ENCODE measurements at regions not wholly inside any gene's neighbourhood (a gene's known extent, or its start where the extent isn't known, plus 50 kb on each side); places are given as distances from the start of the nearest gene placed in this dataset.

DNA sequence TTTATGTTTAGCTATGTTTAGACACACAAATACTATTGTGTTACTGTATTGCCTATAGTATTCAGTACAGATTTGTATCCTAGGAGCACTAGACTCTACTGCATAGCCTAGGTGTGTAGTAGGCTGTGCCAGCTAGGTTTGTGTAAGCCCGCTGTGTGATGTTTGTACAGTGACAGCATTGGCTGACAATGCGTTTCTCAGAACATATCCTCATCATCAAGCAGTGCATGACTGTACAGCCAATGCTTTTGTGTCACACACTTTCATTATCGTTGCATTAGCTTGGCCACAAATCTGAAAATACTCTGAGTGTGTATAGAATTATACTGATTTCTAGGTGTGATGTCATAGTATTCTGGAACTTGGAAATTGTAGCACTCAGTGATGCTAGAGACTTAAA is 63.4 kb downstream of the CLDN34 start:
- CTCF ChIA-PET = interaction anchor here (1.3 kb wide), 1 partner anchor 88 kb away, joined by 4 read pairs; no protein-coding TSS in a partner anchor
- H3K4me3 ChIP-seq (ENCODE audit: low read length) = no peak overlapping the region
- POLR2A ChIA-PET = no interaction called here

DNA sequence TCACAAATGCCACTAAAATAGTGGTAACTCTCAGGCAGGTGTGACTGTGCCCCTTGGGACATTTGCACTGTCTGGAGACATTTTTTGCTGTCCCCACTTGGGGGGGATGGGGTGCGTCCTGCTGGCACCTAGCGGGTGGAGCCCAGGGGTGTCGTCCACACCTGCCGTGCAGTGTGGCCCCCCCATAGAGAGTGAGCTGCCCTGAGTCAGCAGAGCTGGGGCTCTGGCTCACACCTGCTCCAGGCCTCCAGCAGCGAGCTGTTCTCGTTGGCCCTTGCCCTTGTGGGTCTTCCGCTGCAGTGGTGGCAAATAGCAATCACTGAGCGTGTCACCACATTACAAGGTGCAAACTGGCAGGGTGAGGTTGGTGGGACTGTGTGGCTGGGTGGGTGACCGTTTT is 64.6 kb downstream of the CLDN34 start:
- ChIA-PET CTCF (no interaction called here), POLR2A (no interaction called here)
- H3K27ac Mint-ChIP-seq = no peak overlapping the region
- H3K9me3 ChIP-seq (ENCODE audit: control insufficient read depth in 2 of 3, low read length in 3 of 3) = no peaks in the 10 kb centered on the region
- DNase-seq (no peak), ATAC-seq (no peak)
- H3K36me3 ChIP-seq (ENCODE audit: control insufficient read depth in 2 of 3, insufficient read depth in 3 of 3, low read length in 3 of 3) = no peaks in the 10 kb centered on the region
- peak overlapping the region in 1 of 10 donors; percentile 52 for H3K4me3 Mint-ChIP-seq
- H3K27me3 Mint-ChIP-seq = no peaks in the 10 kb centered on the region
- H3K36me3 Mint-ChIP-seq = peaks cover 0 to 3% (median 0%) of the 10 kb centered on the region in 5 donors
- H3K27ac ChIP-seq (ENCODE audit: low read depth, low read length) = no peak overlapping the region
- no peaks in the 10 kb centered on the region for H3K9me3 Mint-ChIP-seq
- intact Hi-C loops (cut with micrococcal nuclease) = no loop called here
- H3K27me3 ChIP-seq (ENCODE audit: control insufficient read depth in 2 of 2, insufficient read depth in 2 of 2, low read length in 2 of 2) = no peaks in the 10 kb centered on the region
- H3K4me3 ChIP-seq (ENCODE audit: low read length) = no peak overlapping the region
- H3K4me1 Mint-ChIP-seq = peaks cover 0 to 15% (median 5%) of the 10 kb centered on the region in 7 donors
- no peaks in the 10 kb centered on the region for H3K4me1 ChIP-seq (ENCODE audit: control insufficient read depth in 2 of 2, insufficient read depth in 2 of 2, low read length in 2 of 2)

More for the DNA sequence above, 63.4 kb downstream of the CLDN34 start:
- H3K27me3 Mint-ChIP-seq = no peaks in the 10 kb centered on the region
- H3K9me3 Mint-ChIP-seq = no peaks in the 10 kb centered on the region
- Histone ChIP-seq H3K9me3 (ENCODE audit: control insufficient read depth in 2 of 3, low read length in 3 of 3) (no peaks in the 10 kb centered on the region), H3K27ac (ENCODE audit: low read depth, low read length) (no peak overlapping the region), H3K27me3 (ENCODE audit: control insufficient read depth in 2 of 2, insufficient read depth in 2 of 2, low read length in 2 of 2) (no peaks in the 10 kb centered on the region), H3K36me3 (ENCODE audit: control insufficient read depth in 2 of 3, insufficient read depth in 3 of 3, low read length in 3 of 3) (no peaks in the 10 kb centered on the region), H3K4me1 (ENCODE audit: control insufficient read depth in 2 of 2, insufficient read depth in 2 of 2, low read length in 2 of 2) (no peaks in the 10 kb centered on the region)
- H3K4me3 Mint-ChIP-seq = no peak overlapping the region
- ATAC-seq (no peak), DNase-seq (no peak)
- peak overlapping the region in 2 of 9 donors; percentile 10 to 41 for H3K27ac Mint-ChIP-seq
- peaks cover 0 to 15% (median 5%) of the 10 kb centered on the region in 7 donors for H3K4me1 Mint-ChIP-seq
- intact Hi-C loops (cut with micrococcal nuclease) = no loop called here
- H3K36me3 Mint-ChIP-seq = peaks cover 0 to 3% (median 0%) of the 10 kb centered on the region in 5 donors

DNA sequence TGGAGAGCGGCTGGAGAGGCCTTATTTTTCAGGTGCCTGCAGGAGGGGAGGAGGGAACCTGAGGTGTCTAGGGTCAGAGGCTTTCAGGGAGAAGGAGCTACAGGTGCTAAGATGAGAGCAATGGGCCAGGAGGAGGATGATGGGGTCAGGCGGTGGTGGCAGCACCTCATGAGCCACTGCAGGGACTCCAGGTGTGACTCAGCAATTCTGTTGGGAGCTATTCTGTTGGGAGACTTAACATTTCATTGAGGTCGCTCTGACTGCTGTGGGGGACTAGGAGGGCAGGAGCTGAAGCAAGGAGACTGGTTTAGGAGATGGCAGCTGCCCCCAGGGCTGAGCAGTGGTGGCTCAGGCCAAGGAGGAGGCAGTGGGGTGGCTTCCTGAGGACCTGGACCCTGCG is 65.0 kb downstream of the CLDN34 start:
- H3K36me3 Mint-ChIP-seq = peaks cover 0 to 3% (median 0%) of the 10 kb centered on the region in 5 donors
- ATAC-seq (no peak), DNase-seq (no peak)
- H3K4me1 Mint-ChIP-seq = peaks cover 0 to 15% (median 5%) of the 10 kb centered on the region in 7 donors
- peak overlapping the region in 1 of 10 donors; percentile 52 for H3K4me3 Mint-ChIP-seq
- H3K9me3 Mint-ChIP-seq = no peaks in the 10 kb centered on the region
- Histone ChIP-seq H3K9me3 (ENCODE audit: control insufficient read depth in 2 of 3, low read length in 3 of 3) (no peaks in the 10 kb centered on the region), H3K36me3 (ENCODE audit: control insufficient read depth in 2 of 3, insufficient read depth in 3 of 3, low read length in 3 of 3) (no peaks in the 10 kb centered on the region), H3K4me3 (ENCODE audit: low read length) (no peak overlapping the region), H3K27me3 (ENCODE audit: control insufficient read depth in 2 of 2, insufficient read depth in 2 of 2, low read length in 2 of 2) (no peaks in the 10 kb centered on the region), H3K4me1 (ENCODE audit: control insufficient read depth in 2 of 2, insufficient read depth in 2 of 2, low read length in 2 of 2) (no peaks in the 10 kb centered on the region), H3K27ac (ENCODE audit: low read depth, low read length) (no peak overlapping the region)
- CTCF ChIA-PET = no interaction called here
- intact Hi-C loops (cut with micrococcal nuclease) = no loop called here
- H3K27me3 Mint-ChIP-seq = no peaks in the 10 kb centered on the region
- POLR2A ChIA-PET = no interaction called here
- H3K27ac Mint-ChIP-seq = no peak overlapping the region

DNA sequence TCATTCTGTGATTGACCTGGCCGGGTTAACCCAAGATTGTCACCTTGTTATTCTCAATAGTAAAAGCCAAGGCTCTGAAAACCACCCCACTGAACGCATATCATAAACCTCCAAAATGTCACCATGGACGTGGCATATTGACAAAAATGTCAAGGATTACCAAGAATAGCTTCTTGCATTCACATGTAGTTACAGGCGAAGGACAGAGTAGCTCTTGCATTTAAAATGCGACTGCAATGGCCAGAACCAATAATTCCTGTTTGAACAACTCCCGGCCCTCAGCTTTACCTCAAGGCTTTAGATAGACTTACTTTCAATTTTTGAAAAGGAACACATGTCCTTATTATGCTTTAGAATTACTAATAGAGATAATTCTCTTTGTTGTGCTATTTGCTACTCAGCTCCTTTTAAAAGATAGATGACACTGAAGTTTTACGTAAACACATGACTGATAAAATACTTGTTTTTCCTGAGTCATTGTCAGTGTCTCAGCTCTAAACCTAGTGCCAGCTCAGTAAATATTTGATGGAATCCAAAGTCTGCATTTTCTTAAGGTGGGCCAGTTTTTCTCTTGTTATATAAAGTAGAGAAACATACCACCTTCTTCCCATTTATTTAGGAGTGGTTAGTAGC is 66.3 kb downstream of the CLDN34 start:
- H3K4me3 ChIP-seq (ENCODE audit: low read length) = no peak overlapping the region
- Mint-ChIP-seq H3K9me3 (no peaks in the 10 kb centered on the region), H3K4me3 (no peak overlapping the region), H3K27ac (no peak overlapping the region), H3K4me1 (peaks cover 0 to 15% (median 4%) of the 10 kb centered on the region in 7 donors), H3K27me3 (no peaks in the 10 kb centered on the region), H3K36me3 (no peaks in the 10 kb centered on the region)
- no peaks in the 10 kb centered on the region for H3K9me3 ChIP-seq (ENCODE audit: control insufficient read depth in 2 of 3, low read length in 3 of 3)
- no peaks in the 10 kb centered on the region for H3K4me1 ChIP-seq (ENCODE audit: control insufficient read depth in 2 of 2, insufficient read depth in 2 of 2, low read length in 2 of 2)
- no peaks in the 10 kb centered on the region for H3K27me3 ChIP-seq (ENCODE audit: control insufficient read depth in 2 of 2, insufficient read depth in 2 of 2, low read length in 2 of 2)
- no peak for DNase-seq
- no peaks in the 10 kb centered on the region for H3K36me3 ChIP-seq (ENCODE audit: control insufficient read depth in 2 of 3, insufficient read depth in 3 of 3, low read length in 3 of 3)
- intact Hi-C loops (cut with micrococcal nuclease) = no loop called here
- ChIA-PET POLR2A (no interaction called here), CTCF (no interaction called here)
- no peak overlapping the region for H3K27ac ChIP-seq (ENCODE audit: low read depth, low read length)
- no peak for ATAC-seq

DNA sequence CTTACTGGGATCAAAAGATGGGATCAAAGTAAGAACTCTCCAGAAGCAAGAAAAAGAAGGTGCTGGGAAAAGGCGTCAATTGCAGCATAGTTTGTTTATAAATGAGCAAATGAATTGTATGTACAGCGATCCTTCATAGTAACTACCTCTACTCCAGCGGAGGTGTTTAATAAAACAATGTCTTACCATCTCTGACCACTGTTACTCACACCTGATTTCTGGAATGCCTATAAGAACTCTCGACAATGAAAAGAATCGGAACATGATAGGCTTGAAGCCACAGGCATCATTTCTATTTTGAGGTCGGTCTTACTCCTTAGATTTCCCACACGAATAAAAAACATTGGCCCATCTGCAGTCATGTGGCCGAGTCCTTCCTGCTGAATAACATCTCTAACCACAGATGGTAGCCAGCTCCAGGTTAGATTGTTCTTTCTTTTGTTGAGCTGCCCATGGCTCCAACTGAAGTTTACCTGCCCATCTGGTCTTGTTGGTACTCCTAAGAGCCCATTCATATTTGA is 67.6 kb downstream of the CLDN34 start:
- H3K27me3 ChIP-seq (ENCODE audit: control insufficient read depth in 2 of 2, insufficient read depth in 2 of 2, low read length in 2 of 2) = no peaks in the 10 kb centered on the region
- Mint-ChIP-seq H3K9me3 (no peaks in the 10 kb centered on the region), H3K27ac (no peak overlapping the region), H3K4me1 (peaks cover 0 to 15% (median 4%) of the 10 kb centered on the region in 7 donors), H3K36me3 (no peaks in the 10 kb centered on the region), H3K4me3 (no peak overlapping the region), H3K27me3 (no peaks in the 10 kb centered on the region)
- H3K27ac ChIP-seq (ENCODE audit: low read depth, low read length) = no peak overlapping the region
- H3K9me3 ChIP-seq (ENCODE audit: control insufficient read depth in 2 of 3, low read length in 3 of 3) = no peaks in the 10 kb centered on the region
- intact Hi-C loops (cut with micrococcal nuclease) = no loop called here
- CTCF ChIA-PET = no interaction called here
- H3K4me3 ChIP-seq (ENCODE audit: low read length) = no peak overlapping the region
- POLR2A ChIA-PET = no interaction called here
- no peaks in the 10 kb centered on the region for H3K4me1 ChIP-seq (ENCODE audit: control insufficient read depth in 2 of 2, insufficient read depth in 2 of 2, low read length in 2 of 2)
- no peaks in the 10 kb centered on the region for H3K36me3 ChIP-seq (ENCODE audit: control insufficient read depth in 2 of 3, insufficient read depth in 3 of 3, low read length in 3 of 3)
- no peak for DNase-seq
- no peak for ATAC-seq

DNA sequence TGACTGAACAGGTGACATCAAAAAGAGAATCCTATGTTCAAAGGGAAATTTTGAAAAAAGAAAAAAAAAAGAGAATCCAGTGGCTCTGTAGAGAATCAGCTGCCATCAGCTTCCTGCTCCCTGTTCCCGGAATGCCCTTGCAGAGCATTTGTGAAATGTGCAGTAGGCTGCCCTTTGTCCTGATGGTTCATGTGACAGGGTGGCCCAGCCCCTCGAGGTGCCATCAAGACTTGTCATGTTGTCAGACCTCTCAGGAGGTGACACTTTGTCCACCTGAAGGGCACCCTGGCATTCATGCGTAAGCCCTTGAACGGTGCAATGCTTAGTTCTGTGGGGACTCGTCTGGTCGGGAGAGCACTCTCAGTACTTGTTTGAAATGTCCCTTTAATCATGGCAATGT is 71.4 kb downstream of the CLDN34 start:
- Mint-ChIP-seq H3K27ac (no peak overlapping the region), H3K36me3 (no peaks in the 10 kb centered on the region), H3K9me3 (no peaks in the 10 kb centered on the region), H3K4me3 (no peak overlapping the region), H3K4me1 (peaks cover 0 to 15% (median 4%) of the 10 kb centered on the region in 7 donors), H3K27me3 (no peaks in the 10 kb centered on the region)
- H3K27me3 ChIP-seq (ENCODE audit: control insufficient read depth in 2 of 2, insufficient read depth in 2 of 2, low read length in 2 of 2) = no peaks in the 10 kb centered on the region
- POLR2A ChIA-PET = no interaction called here
- H3K4me1 ChIP-seq (ENCODE audit: control insufficient read depth in 2 of 2, insufficient read depth in 2 of 2, low read length in 2 of 2) = no peaks in the 10 kb centered on the region
- CTCF ChIA-PET = no interaction called here
- intact Hi-C loops (cut with micrococcal nuclease) = no loop called here
- no peaks in the 10 kb centered on the region for H3K9me3 ChIP-seq (ENCODE audit: control insufficient read depth in 2 of 3, low read length in 3 of 3)
- DNase-seq (no peak), ATAC-seq (no peak)
- H3K36me3 ChIP-seq (ENCODE audit: control insufficient read depth in 2 of 3, insufficient read depth in 3 of 3, low read length in 3 of 3) = no peaks in the 10 kb centered on the region
- H3K4me3 ChIP-seq (ENCODE audit: low read length) = no peak overlapping the region
- H3K27ac ChIP-seq (ENCODE audit: low read depth, low read length) = no peak overlapping the region

Measured in naive thymus-derived CD4-positive, alpha-beta T cell (primary cell).